DMS114 treated with DMSO at 0.1 percent for 48 hours (cell line): ENCODE measurements at regions not wholly inside any gene's neighbourhood (a gene's known extent, or its start where the extent isn't known, plus 50 kb on each side); places are given as distances from the start of the nearest gene placed in this dataset.
"Not testable (repeated sequence)": the region's sequence is repeated elsewhere in the genome, so short reads cannot be mapped to it uniquely, and the experiment has no call there.

Experiments
- DNase-seq: peaks from one replicate; lab custom pipeline; 2025; ENCODE audit not compliant: unreplicated experiment; lab: John Stamatoyannopoulos, UW

- no peak for DNase-seq
Measured at GRCh38 chr12:89230376-89231315, 121.7 kb downstream of the DUSP6 start.

- no peak for DNase-seq
Measured at GRCh38 chr12:89228491-89228890, 123.8 kb downstream of the DUSP6 start.

- no peak for DNase-seq
Measured at GRCh38 chr12:89227774-89228173, 124.5 kb downstream of the DUSP6 start.

GRCh38 chr12:89225808-89226411, 126.4 kb downstream of the DUSP6 start:
- DNase-seq, result no peak

- DNase-seq, result no peak
Measured at GRCh38 chr12:89225401-89225800, 126.9 kb downstream of the DUSP6 start.

GRCh38 chr12:89222580-89222979, 129.7 kb downstream of the DUSP6 start:
- DNase-seq, result not testable (repeated sequence)

- DNase-seq, result no peak
Measured at GRCh38 chr12:89217472-89217871, 134.8 kb downstream of the DUSP6 start.

- no peak for DNase-seq
Measured at GRCh38 chr12:89216211-89216952, 135.9 kb downstream of the DUSP6 start.

GRCh38 chr12:89215196-89215595, 137.1 kb downstream of the DUSP6 start:
- no peak for DNase-seq

GRCh38 chr12:89213747-89214146, 138.6 kb downstream of the DUSP6 start:
- no peak for DNase-seq

GRCh38 chr12:89213139-89213538, 139.2 kb downstream of the DUSP6 start:
- DNase-seq, result no peak

- no peak for DNase-seq
Measured at GRCh38 chr12:89212339-89212771, 139.9 kb downstream of the DUSP6 start.

GRCh38 chr12:89211456-89211855, 140.8 kb downstream of the DUSP6 start:
- no peak for DNase-seq

GRCh38 chr12:89210277-89210676, 142.0 kb downstream of the DUSP6 start:
- no peak for DNase-seq

GRCh38 chr12:89208661-89209096, 143.6 kb downstream of the DUSP6 start:
- no peak for DNase-seq

- no peak for DNase-seq
Measured at GRCh38 chr12:89206390-89206789, 145.9 kb downstream of the DUSP6 start.

GRCh38 chr12:89205517-89205916, 146.8 kb downstream of the DUSP6 start:
- DNase-seq, result no peak

- no peak for DNase-seq
Measured at GRCh38 chr12:89203144-89203543, 149.2 kb downstream of the DUSP6 start.

GRCh38 chr12:89200217-89200616, 152.1 kb downstream of the DUSP6 start:
- DNase-seq, result no peak

- DNase-seq, result no peak
Measured at GRCh38 chr12:89195470-89195869, 156.8 kb downstream of the DUSP6 start.

- DNase-seq, result no peak
Measured at GRCh38 chr12:89194683-89195082, 157.6 kb downstream of the DUSP6 start.

GRCh38 chr12:89192429-89192828, 159.9 kb downstream of the DUSP6 start:
- DNase-seq, result no peak
